ENCODE measurements at regions not wholly inside any gene's neighbourhood (a gene's known extent, or its start where the extent isn't known, plus 50 kb on each side); places are given as distances from the start of the nearest gene placed in this dataset.

GRCh38 chr2:80822999-80823398 lies 518.4 kb upstream of the LRRTM1 start:
- intact Hi-C loops (cut with micrococcal nuclease), result no loop called here
- Mint-ChIP-seq H3K27ac (no peak overlapping the region), H3K36me3 (no peaks in the 10 kb centered on the region), H3K9me3 (peaks cover 3 to 21% (median 14%) of the 10 kb centered on the region in 8 donors), H3K4me1 (no peaks in the 10 kb centered on the region), H3K4me3 (no peak overlapping the region), H3K27me3 (no peaks in the 10 kb centered on the region)
- no peak overlapping the region for H3K27ac ChIP-seq (ENCODE audit: low read depth, low read length)
- no peaks in the 10 kb centered on the region for H3K36me3 ChIP-seq (ENCODE audit: insufficient read depth, low read length)
- no peaks in the 10 kb centered on the region for H3K27me3 ChIP-seq (ENCODE audit: insufficient read depth, low read length)
- H3K9me3 ChIP-seq (ENCODE audit: control insufficient read depth in 1 of 2, low read length in 2 of 2), result no peaks in the 10 kb centered on the region
- H3K4me1 ChIP-seq (ENCODE audit: insufficient read depth, low read length), result no peaks in the 10 kb centered on the region
- ChIA-PET POLR2A (ENCODE audit: partially characterized antibody) (no interaction called here), CTCF (ENCODE audit: partially characterized antibody) (interaction anchor here (0.8 kb wide), 1 partner anchor 125 kb away, joined by 3 read pairs; no protein-coding TSS in a partner anchor)
- DNase-seq, result no peak
- H3K4me3 ChIP-seq (ENCODE audit: low read length in 2 of 2), result no peak overlapping the region

- no peak overlapping the region for H3K27ac ChIP-seq (ENCODE audit: low read depth, low read length)
- ChIA-PET POLR2A (ENCODE audit: partially characterized antibody) (no interaction called here), CTCF (ENCODE audit: partially characterized antibody) (no interaction called here)
- no peaks in the 10 kb centered on the region for H3K4me1 ChIP-seq (ENCODE audit: insufficient read depth, low read length)
- DNase-seq, result no peak
- no peaks in the 10 kb centered on the region for H3K4me1 Mint-ChIP-seq
- no peaks in the 10 kb centered on the region for H3K36me3 ChIP-seq (ENCODE audit: insufficient read depth, low read length)
- H3K9me3 Mint-ChIP-seq, result peaks cover 3 to 47% (median 25%) of the 10 kb centered on the region in 8 donors
- H3K4me3 Mint-ChIP-seq, result no peak overlapping the region
- H3K27me3 ChIP-seq (ENCODE audit: insufficient read depth, low read length), result no peaks in the 10 kb centered on the region
- H3K27ac Mint-ChIP-seq, result no peak overlapping the region
- no peaks in the 10 kb centered on the region for H3K27me3 Mint-ChIP-seq
- H3K36me3 Mint-ChIP-seq, result no peaks in the 10 kb centered on the region
- intact Hi-C loops (cut with micrococcal nuclease), result no loop called here
- H3K4me3 ChIP-seq (ENCODE audit: low read length in 2 of 2), result no peak overlapping the region
- no peaks in the 10 kb centered on the region for H3K9me3 ChIP-seq (ENCODE audit: control insufficient read depth in 1 of 2, low read length in 2 of 2)
These were observed 510.7 kb upstream of the LRRTM1 start for GRCh38 chr2:80815259-80815658.

GRCh38 chr2:80786584-80786983 lies 482.0 kb upstream of the LRRTM1 start:
- ChIA-PET CTCF (ENCODE audit: partially characterized antibody) (no interaction called here), POLR2A (ENCODE audit: partially characterized antibody) (no interaction called here)
- H3K4me3 ChIP-seq (ENCODE audit: low read length in 2 of 2), result no peak overlapping the region
- H3K9me3 Mint-ChIP-seq, result peaks cover 0 to 35% (median 8%) of the 10 kb centered on the region in 8 donors
- H3K4me1 ChIP-seq (ENCODE audit: insufficient read depth, low read length), result no peaks in the 10 kb centered on the region
- no peak overlapping the region for H3K27ac ChIP-seq (ENCODE audit: low read depth, low read length)
- H3K36me3 Mint-ChIP-seq, result peaks cover 0 to 3% of the 10 kb centered on the region in 2 donors
- no peaks in the 10 kb centered on the region for H3K27me3 ChIP-seq (ENCODE audit: insufficient read depth, low read length)
- intact Hi-C loops (cut with micrococcal nuclease), result no loop called here
- H3K36me3 ChIP-seq (ENCODE audit: insufficient read depth, low read length), result no peaks in the 10 kb centered on the region
- H3K9me3 ChIP-seq (ENCODE audit: control insufficient read depth in 1 of 2, low read length in 2 of 2), result peaks cover 0 to 3% of the 10 kb centered on the region in 2 donors
- DNase-seq, result no peak
- H3K27me3 Mint-ChIP-seq, result no peaks in the 10 kb centered on the region
- no peak overlapping the region for H3K4me3 Mint-ChIP-seq
- no peak overlapping the region for H3K27ac Mint-ChIP-seq
- H3K4me1 Mint-ChIP-seq, result no peaks in the 10 kb centered on the region

GRCh38 chr2:80778704-80779103 lies 474.2 kb upstream of the LRRTM1 start:
- Mint-ChIP-seq H3K9me3 (peaks cover 4 to 45% (median 17%) of the 10 kb centered on the region in 8 donors), H3K4me1 (no peaks in the 10 kb centered on the region), H3K27me3 (no peaks in the 10 kb centered on the region), H3K27ac (no peak overlapping the region), H3K36me3 (peaks cover 0 to 3% of the 10 kb centered on the region in 2 donors), H3K4me3 (no peak overlapping the region)
- no peak overlapping the region for H3K27ac ChIP-seq (ENCODE audit: low read depth, low read length)
- DNase-seq, result no peak
- POLR2A ChIA-PET (ENCODE audit: partially characterized antibody), result no interaction called here
- no peaks in the 10 kb centered on the region for H3K9me3 ChIP-seq (ENCODE audit: control insufficient read depth in 1 of 2, low read length in 2 of 2)
- CTCF ChIA-PET (ENCODE audit: partially characterized antibody), result no interaction called here
- no peak overlapping the region for H3K4me3 ChIP-seq (ENCODE audit: low read length in 2 of 2)
- no peaks in the 10 kb centered on the region for H3K27me3 ChIP-seq (ENCODE audit: insufficient read depth, low read length)
- no peaks in the 10 kb centered on the region for H3K4me1 ChIP-seq (ENCODE audit: insufficient read depth, low read length)
- H3K36me3 ChIP-seq (ENCODE audit: insufficient read depth, low read length), result no peaks in the 10 kb centered on the region
- intact Hi-C loops (cut with micrococcal nuclease), result no loop called here

- H3K27ac Mint-ChIP-seq, result no peak overlapping the region
- no peak for DNase-seq
- POLR2A ChIA-PET (ENCODE audit: partially characterized antibody), result no interaction called here
- H3K27me3 Mint-ChIP-seq, result no peaks in the 10 kb centered on the region
- no peaks in the 10 kb centered on the region for H3K36me3 ChIP-seq (ENCODE audit: insufficient read depth, low read length)
- CTCF ChIA-PET (ENCODE audit: partially characterized antibody), result no interaction called here
- no peaks in the 10 kb centered on the region for H3K36me3 Mint-ChIP-seq
- H3K9me3 ChIP-seq (ENCODE audit: control insufficient read depth in 1 of 2, low read length in 2 of 2), result no peaks in the 10 kb centered on the region
- peaks cover 0 to 23% (median 8%) of the 10 kb centered on the region in 8 donors for H3K9me3 Mint-ChIP-seq
- H3K4me3 Mint-ChIP-seq, result no peak overlapping the region
- H3K4me1 ChIP-seq (ENCODE audit: insufficient read depth, low read length), result no peaks in the 10 kb centered on the region
- no peak overlapping the region for H3K27ac ChIP-seq (ENCODE audit: low read depth, low read length)
- intact Hi-C loops (cut with micrococcal nuclease), result no loop called here
- no peak overlapping the region for H3K4me3 ChIP-seq (ENCODE audit: low read length in 2 of 2)
- no peaks in the 10 kb centered on the region for H3K27me3 ChIP-seq (ENCODE audit: insufficient read depth, low read length)
- H3K4me1 Mint-ChIP-seq, result no peaks in the 10 kb centered on the region
These were observed 444.0 kb upstream of the LRRTM1 start for GRCh38 chr2:80748592-80748991.

- H3K4me1 ChIP-seq (ENCODE audit: insufficient read depth, low read length), result no peaks in the 10 kb centered on the region
- H3K36me3 ChIP-seq (ENCODE audit: insufficient read depth, low read length), result no peaks in the 10 kb centered on the region
- no peaks in the 10 kb centered on the region for H3K27me3 ChIP-seq (ENCODE audit: insufficient read depth, low read length)
- POLR2A ChIA-PET (ENCODE audit: partially characterized antibody), result no interaction called here
- Mint-ChIP-seq H3K4me3 (no peak overlapping the region), H3K9me3 (peaks cover 3 to 38% (median 22%) of the 10 kb centered on the region in 8 donors), H3K27ac (no peak overlapping the region), H3K27me3 (no peaks in the 10 kb centered on the region), H3K4me1 (no peaks in the 10 kb centered on the region), H3K36me3 (no peaks in the 10 kb centered on the region)
- no peak overlapping the region for H3K27ac ChIP-seq (ENCODE audit: low read depth, low read length)
- intact Hi-C loops (cut with micrococcal nuclease), result no loop called here
- peak in 1 of 5 donors; percentile 35 for DNase-seq
- H3K4me3 ChIP-seq (ENCODE audit: low read length in 2 of 2), result no peak overlapping the region
- CTCF ChIA-PET (ENCODE audit: partially characterized antibody), result no interaction called here
- peaks cover 0 to 5% of the 10 kb centered on the region in 2 donors for H3K9me3 ChIP-seq (ENCODE audit: control insufficient read depth in 1 of 2, low read length in 2 of 2)
These were observed 432.5 kb upstream of the LRRTM1 start for GRCh38 chr2:80737047-80737446.

- POLR2A ChIA-PET (ENCODE audit: partially characterized antibody), result no interaction called here
- no peaks in the 10 kb centered on the region for H3K4me1 Mint-ChIP-seq
- CTCF ChIA-PET (ENCODE audit: partially characterized antibody), result no interaction called here
These were observed 420.4 kb upstream of the LRRTM1 start for GRCh38 chr2:80725001-80725400.

GRCh38 chr2:80722803-80723202 lies 418.3 kb upstream of the LRRTM1 start:
- no peak for DNase-seq
- peaks cover 0 to 21% (median 9%) of the 10 kb centered on the region in 8 donors for H3K9me3 Mint-ChIP-seq
- no peak overlapping the region for H3K27ac Mint-ChIP-seq
- no peaks in the 10 kb centered on the region for H3K27me3 Mint-ChIP-seq
- Histone ChIP-seq H3K27ac (ENCODE audit: low read depth, low read length) (no peak overlapping the region), H3K4me3 (ENCODE audit: low read length in 2 of 2) (no peak overlapping the region), H3K36me3 (ENCODE audit: insufficient read depth, low read length) (no peaks in the 10 kb centered on the region), H3K9me3 (ENCODE audit: control insufficient read depth in 1 of 2, low read length in 2 of 2) (no peaks in the 10 kb centered on the region), H3K4me1 (ENCODE audit: insufficient read depth, low read length) (no peaks in the 10 kb centered on the region), H3K27me3 (ENCODE audit: insufficient read depth, low read length) (no peaks in the 10 kb centered on the region)
- intact Hi-C loops (cut with micrococcal nuclease), result no loop called here
- H3K4me3 Mint-ChIP-seq, result no peak overlapping the region
- ChIA-PET POLR2A (ENCODE audit: partially characterized antibody) (no interaction called here), CTCF (ENCODE audit: partially characterized antibody) (no interaction called here)
- H3K36me3 Mint-ChIP-seq, result no peaks in the 10 kb centered on the region
- H3K4me1 Mint-ChIP-seq, result no peaks in the 10 kb centered on the region

More at GRCh38 chr2:80725001-80725400, 420.4 kb upstream of the LRRTM1 start:
- Mint-ChIP-seq H3K4me3 (no peak overlapping the region), H3K27me3 (no peaks in the 10 kb centered on the region), H3K36me3 (no peaks in the 10 kb centered on the region), H3K9me3 (peaks cover 0 to 22% (median 14%) of the 10 kb centered on the region in 8 donors), H3K27ac (no peak overlapping the region)
- Histone ChIP-seq H3K9me3 (ENCODE audit: control insufficient read depth in 1 of 2, low read length in 2 of 2) (no peaks in the 10 kb centered on the region), H3K36me3 (ENCODE audit: insufficient read depth, low read length) (no peaks in the 10 kb centered on the region), H3K4me1 (ENCODE audit: insufficient read depth, low read length) (no peaks in the 10 kb centered on the region), H3K27ac (ENCODE audit: low read depth, low read length) (no peak overlapping the region), H3K27me3 (ENCODE audit: insufficient read depth, low read length) (no peaks in the 10 kb centered on the region), H3K4me3 (ENCODE audit: low read length in 2 of 2) (no peak overlapping the region)
- no peak for DNase-seq
- intact Hi-C loops (cut with micrococcal nuclease), result no loop called here

Measured in CD4-positive, alpha-beta memory T cell (primary cell).